BJ (cell line): ENCODE measurements at regions not wholly inside any gene's neighbourhood (a gene's known extent, or its start where the extent isn't known, plus 50 kb on each side); places are given as distances from the start of the nearest gene placed in this dataset.

ENCODE experiments used
- CTCF ChIA-PET: fragments of 350-600 bp; formaldehyde crosslinking; extraction: SDS; loops from one replicate; lab custom pipeline; 2021; ENCODE audit warnings: antibody characterized with exemption, inconsistent platforms; lab: Yijun Ruan, JAX
- POLR2A ChIA-PET: fragments of 300-600 bp; sonication (Branson Sonifier 250); formaldehyde crosslinking; extraction: SDS; loops from one replicate; lab custom pipeline; 2021; ENCODE audit warnings: antibody characterized with exemption; lab: Charles Lee
- DNase-seq: peaks from one replicate; pipeline ENCODE4 v3.0.0-alpha.2; 2011; ENCODE audit warnings: low read depth
- H3K27me3 ChIP-seq: 2 replicates; pipeline ENCODE4 v1.6.0; 2011; ENCODE audit warnings: low read length; ENCODE audit not compliant: control insufficient read depth, insufficient read depth
- H3K36me3 ChIP-seq: 2 replicates; pipeline ENCODE4 v1.5.1; 2011; ENCODE audit warnings: low read length; ENCODE audit not compliant: control insufficient read depth, insufficient read depth
- H3K4me3 ChIP-seq: 2 replicates; pipeline ENCODE4 v1.5.1; 2011; ENCODE audit warnings: low read depth, mild to moderate bottlenecking, control low read depth, low read length
- CTCF ChIP-seq: IDR thresholded peaks from 2 replicates; pipeline ENCODE4 v1.5.1; 2011; ENCODE audit warnings: low read depth, mild to moderate bottlenecking, control low read depth, inconsistent platforms, low read length, moderate library complexity; ENCODE audit not compliant: insufficient read depth

GRCh38 chr3:72126441-72127223 lies 341.7 kb upstream of the PROK2 start:
- H3K27me3 ChIP-seq = peaks cover 2% of the 10 kb centered on the region; the same call in 1 of the 2 replicates
- no peak overlapping the region for H3K4me3 ChIP-seq
- no peak for TF ChIP-seq CTCF
- no peak for DNase-seq
- H3K36me3 ChIP-seq = no peaks in the 10 kb centered on the region
- POLR2A ChIA-PET = interaction anchor here (0.6 kb wide), 1 partner anchor 23 kb away, joined by 4 read pairs; no protein-coding TSS in a partner anchor
- CTCF ChIA-PET = interaction anchor here (1.1 kb wide), 1 partner anchor 11 kb away, joined by 3 read pairs; no protein-coding TSS in a partner anchor

GRCh38 chr3:72123908-72124441 lies 339.0 kb upstream of the PROK2 start:
- DNase-seq = no peak
- H3K4me3 ChIP-seq = no peak overlapping the region
- H3K27me3 ChIP-seq = peaks cover 2% of the 10 kb centered on the region; the same call in 1 of the 2 replicates
- POLR2A ChIA-PET = no interaction called here
- TF ChIP-seq CTCF = no peak
- no peaks in the 10 kb centered on the region for H3K36me3 ChIP-seq
- CTCF ChIA-PET = interaction anchor here (1.1 kb wide), 1 partner anchor 14 kb away, joined by 5 read pairs; no protein-coding TSS in a partner anchor

GRCh38 chr3:72120806-72121778 lies 336.1 kb upstream of the PROK2 start:
- TF ChIP-seq CTCF = no peak
- DNase-seq = no peak
- Histone ChIP-seq H3K27me3 (no peaks in the 10 kb centered on the region; the same call in 1 of the 2 replicates), H3K4me3 (no peak overlapping the region), H3K36me3 (no peaks in the 10 kb centered on the region)
- POLR2A ChIA-PET = no interaction called here
- CTCF ChIA-PET = interaction anchor here (0.8 to 1.2 kb wide), 2 partner anchors 35 to 219 kb away, joined by 3 read pairs; no protein-coding TSS in a partner anchor

GRCh38 chr3:72120039-72120438 lies 335.1 kb upstream of the PROK2 start:
- no peaks in the 10 kb centered on the region for H3K36me3 ChIP-seq
- no peaks in the 10 kb centered on the region for H3K27me3 ChIP-seq
- DNase-seq = no peak
- no peak for TF ChIP-seq CTCF
- ChIA-PET CTCF (interaction anchor here (0.7 to 1.2 kb wide), 2 partner anchors 34 to 202 kb away, joined by 3 read pairs; no protein-coding TSS in a partner anchor), POLR2A (no interaction called here)
- no peak overlapping the region for H3K4me3 ChIP-seq
